ENCODE measurements at regions not wholly inside any gene's neighbourhood (a gene's known extent, or its start where the extent isn't known, plus 50 kb on each side); places are given as distances from the start of the nearest gene placed in this dataset.

GRCh38 chr5:71778678-71779276 is 59.7 kb downstream of the CARTPT start:
- TF ChIP-seq CTCF (IDR thresholded peaks at IDR 0.05) = no peak
- no peak for TF ChIP-seq POLR2A (IDR thresholded peaks at IDR 0.05)
